MM.1S (cell line): ENCODE measurements at regions not wholly inside any gene's neighbourhood (a gene's known extent, or its start where the extent isn't known, plus 50 kb on each side); places are given as distances from the start of the nearest gene placed in this dataset.

ENCODE experiments used
- DNase-seq: peaks from one replicate; pipeline ENCODE4 v3.0.0-alpha.2; 2015
- H2AFZ ChIP-seq: fragments of 300-600 bp; sonication (generic); 2 replicates; pipeline ENCODE4 v1.6.0; 2016; ENCODE audit warnings: antibody characterized with exemption, low read length
- H3F3A ChIP-seq: fragments of 300-600 bp; sonication (generic); 2 replicates; pipeline ENCODE4 v1.6.1; 2016; ENCODE audit warnings: mild to moderate bottlenecking, antibody characterized with exemption, low read length, moderate library complexity, mixed read lengths; ENCODE audit not compliant: insufficient read depth
- H3K27ac ChIP-seq: fragments of 300-600 bp; sonication (generic); 2 replicates; pipeline ENCODE4 v1.5.1; 2016; ENCODE audit warnings: mild to moderate bottlenecking, low read length
- H3K27me3 ChIP-seq: fragments of 300-600 bp; sonication (generic); replicated peaks from 2 replicates; pipeline ENCODE4 v1.6.0; 2016; ENCODE audit warnings: low read length; ENCODE audit not compliant: insufficient read depth
- H3K36me3 ChIP-seq: fragments of 300-600 bp; sonication (generic); replicated peaks from 2 replicates; pipeline ENCODE4 v1.6.1; 2016; ENCODE audit warnings: mild to moderate bottlenecking, low read length, mixed read lengths; ENCODE audit not compliant: insufficient read depth
- H3K4me1 ChIP-seq: fragments of 300-600 bp; sonication (generic); 2 replicates; pipeline ENCODE4 v1.6.1; 2016; ENCODE audit warnings: low read length, mixed read lengths
- H3K4me2 ChIP-seq: fragments of 300-600 bp; sonication (generic); 2 replicates; pipeline ENCODE4 v1.6.0; 2016; ENCODE audit warnings: low read depth, low read length
- H3K4me3 ChIP-seq: fragments of 300-600 bp; sonication (generic); 2 replicates; pipeline ENCODE4 v1.5.1; 2016; ENCODE audit warnings: low read length, mixed read lengths
- H3K79me2 ChIP-seq: fragments of 300-600 bp; sonication (generic); 2 replicates; pipeline ENCODE4 v1.6.1; 2016; ENCODE audit warnings: mixed run types, low read length, mixed read lengths
- H3K9ac ChIP-seq: fragments of 300-600 bp; sonication (generic); 2 replicates; pipeline ENCODE4 v1.6.1; 2016; ENCODE audit warnings: low read length, mixed read lengths
- H3K9me2 ChIP-seq: fragments of 300-600 bp; sonication (generic); replicated peaks from 2 replicates; pipeline ENCODE4 v1.6.1; 2016; ENCODE audit warnings: mild to moderate bottlenecking, low read length, mixed read lengths; ENCODE audit not compliant: insufficient read depth
- H3K9me3 ChIP-seq: fragments of 300-600 bp; sonication (generic); replicated peaks from 2 replicates; pipeline ENCODE4 v1.6.1; 2016; ENCODE audit warnings: mild to moderate bottlenecking, low read length, mixed read lengths; ENCODE audit not compliant: insufficient read depth
- H4K20me1 ChIP-seq: fragments of 300-600 bp; sonication (generic); 2 replicates; pipeline ENCODE4 v1.6.1; 2016; ENCODE audit warnings: mild to moderate bottlenecking, low read length, moderate library complexity, mixed read lengths; ENCODE audit not compliant: insufficient read depth
- CTCF ChIP-seq: fragments of 300-600 bp; sonication (generic); IDR thresholded peaks from 2 replicates; pipeline ENCODE4 v1.5.1; 2016; ENCODE audit warnings: antibody characterized with exemption, low read length, mixed read lengths
- EZH2 ChIP-seq: fragments of 300-600 bp; sonication (generic); optimal IDR thresholded peaks from 2 replicates; pipeline ENCODE3; 2017; ENCODE audit warnings: low read depth, mild to moderate bottlenecking, antibody characterized with exemption, low read length, mixed read lengths
- EZH2phosphoT487 ChIP-seq: fragments of 300-600 bp; sonication (generic); IDR thresholded peaks from 2 replicates; pipeline ENCODE4 v1.6.1; 2018; ENCODE audit warnings: antibody characterized with exemption, low read length

DNA sequence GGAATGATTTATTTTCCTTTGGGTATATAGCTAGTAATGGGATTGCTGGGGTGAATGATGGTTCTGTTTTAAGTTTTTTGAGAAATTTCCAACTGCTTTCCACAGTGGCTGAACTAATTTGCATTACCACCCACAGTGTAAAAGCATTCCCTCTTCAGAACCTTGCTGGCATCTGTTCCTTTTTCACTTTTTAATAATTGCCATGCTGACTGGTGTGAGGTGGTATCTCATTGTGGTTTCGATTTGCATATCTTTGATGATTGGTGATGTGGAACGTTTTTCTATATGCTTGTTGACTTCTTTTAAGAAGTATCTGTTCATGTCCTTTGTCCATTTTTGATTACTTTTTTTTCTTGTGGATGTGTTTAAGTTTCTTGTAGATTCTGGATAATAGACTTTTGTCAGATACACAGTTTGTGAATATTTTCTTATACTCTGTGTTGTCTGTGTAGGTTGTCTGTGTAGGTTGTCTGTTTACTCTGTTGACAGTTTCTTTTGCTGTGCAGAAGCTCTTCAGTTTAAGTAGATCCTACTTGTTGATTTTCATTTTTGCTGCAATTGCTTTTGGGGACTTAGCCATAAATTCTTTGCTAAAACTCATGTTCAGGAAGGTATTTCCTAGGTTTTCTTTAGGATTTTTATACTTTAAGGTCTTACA lies 291.8 kb upstream of the DDI1 start:
- DNase-seq = peak; percentile 41
- no peak overlapping the region for H3K9ac ChIP-seq
- TF ChIP-seq EZH2 (no peak), CTCF (no peak), EZH2phosphoT487 (no peak)

GRCh38 chr11:103749158-103749557 lies 287.3 kb upstream of the DDI1 start:
- Histone ChIP-seq H3K4me2 (no peak overlapping the region), H3K9me2 (no peaks in the 10 kb centered on the region), H3F3A (no peaks in the 10 kb centered on the region), H3K27me3 (no peaks in the 10 kb centered on the region), H3K36me3 (no peaks in the 10 kb centered on the region), H3K79me2 (no peaks in the 10 kb centered on the region), H4K20me1 (no peaks in the 10 kb centered on the region), H3K4me1 (no peaks in the 10 kb centered on the region), H3K9me3 (no peaks in the 10 kb centered on the region), H3K27ac (no peak overlapping the region), H3K4me3 (no peak overlapping the region), H3K9ac (no peak overlapping the region), H2AFZ (no peak overlapping the region)
- TF ChIP-seq EZH2phosphoT487 (no peak), EZH2 (no peak), CTCF (no peak)
- no peak for DNase-seq

More for the DNA sequence above, 291.8 kb upstream of the DDI1 start:
- no peaks in the 10 kb centered on the region for H3K9me3 ChIP-seq
- peak overlapping the region; percentile 9; the same call in 1 of the 2 replicates for H3K4me2 ChIP-seq
- no peak overlapping the region for H2AFZ ChIP-seq
- no peak overlapping the region for H3K4me3 ChIP-seq
- no peaks in the 10 kb centered on the region for H3K79me2 ChIP-seq
- H3K36me3 ChIP-seq = no peaks in the 10 kb centered on the region
- no peaks in the 10 kb centered on the region for H3F3A ChIP-seq
- no peaks in the 10 kb centered on the region for H3K27me3 ChIP-seq
- no peaks in the 10 kb centered on the region for H4K20me1 ChIP-seq
- no peak overlapping the region for H3K27ac ChIP-seq
- H3K4me1 ChIP-seq = no peaks in the 10 kb centered on the region
- H3K9me2 ChIP-seq = no peaks in the 10 kb centered on the region

- H3K4me1 ChIP-seq = no peaks in the 10 kb centered on the region
- DNase-seq = no peak
- H3K4me3 ChIP-seq = no peak overlapping the region
- H3K27me3 ChIP-seq = no peaks in the 10 kb centered on the region
- H3K27ac ChIP-seq = no peak overlapping the region
- no peaks in the 10 kb centered on the region for H3K9me2 ChIP-seq
- no peak overlapping the region for H3K4me2 ChIP-seq
- H3K79me2 ChIP-seq = no peaks in the 10 kb centered on the region
- no peak overlapping the region for H2AFZ ChIP-seq
- no peaks in the 10 kb centered on the region for H3F3A ChIP-seq
- H3K9ac ChIP-seq = no peak overlapping the region
- H3K9me3 ChIP-seq = no peaks in the 10 kb centered on the region
- no peak for TF ChIP-seq EZH2phosphoT487
- no peak for TF ChIP-seq CTCF
- H4K20me1 ChIP-seq = no peaks in the 10 kb centered on the region
- H3K36me3 ChIP-seq = no peaks in the 10 kb centered on the region
Measured at GRCh38 chr11:103768816-103769215, 267.6 kb upstream of the DDI1 start.
